ENCODE measurements at regions not wholly inside any gene's neighbourhood (a gene's known extent, or its start where the extent isn't known, plus 50 kb on each side); places are given as distances from the start of the nearest gene placed in this dataset.

DNA sequence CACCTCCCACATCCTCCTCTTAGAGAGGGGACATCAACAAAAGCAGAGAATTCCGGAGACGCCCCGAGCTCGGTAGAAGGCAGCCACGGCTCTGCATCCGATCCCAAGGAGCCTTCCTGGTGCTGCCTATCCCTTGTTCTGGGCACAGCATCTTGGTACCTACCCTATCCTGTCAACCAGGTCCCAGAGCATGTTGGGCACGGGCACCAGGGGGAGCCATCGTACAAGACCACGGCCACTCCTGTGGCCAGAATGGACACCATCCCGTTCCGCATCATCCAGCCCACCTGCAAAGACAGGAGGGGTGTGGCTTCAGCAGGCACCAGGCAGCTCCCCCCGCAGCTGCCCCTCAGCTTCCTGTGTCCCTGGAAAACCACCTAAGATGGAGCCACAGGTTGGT, 62.7 kb upstream of the ZNF354A start:
- TF ChIP-seq, protein P1, sequence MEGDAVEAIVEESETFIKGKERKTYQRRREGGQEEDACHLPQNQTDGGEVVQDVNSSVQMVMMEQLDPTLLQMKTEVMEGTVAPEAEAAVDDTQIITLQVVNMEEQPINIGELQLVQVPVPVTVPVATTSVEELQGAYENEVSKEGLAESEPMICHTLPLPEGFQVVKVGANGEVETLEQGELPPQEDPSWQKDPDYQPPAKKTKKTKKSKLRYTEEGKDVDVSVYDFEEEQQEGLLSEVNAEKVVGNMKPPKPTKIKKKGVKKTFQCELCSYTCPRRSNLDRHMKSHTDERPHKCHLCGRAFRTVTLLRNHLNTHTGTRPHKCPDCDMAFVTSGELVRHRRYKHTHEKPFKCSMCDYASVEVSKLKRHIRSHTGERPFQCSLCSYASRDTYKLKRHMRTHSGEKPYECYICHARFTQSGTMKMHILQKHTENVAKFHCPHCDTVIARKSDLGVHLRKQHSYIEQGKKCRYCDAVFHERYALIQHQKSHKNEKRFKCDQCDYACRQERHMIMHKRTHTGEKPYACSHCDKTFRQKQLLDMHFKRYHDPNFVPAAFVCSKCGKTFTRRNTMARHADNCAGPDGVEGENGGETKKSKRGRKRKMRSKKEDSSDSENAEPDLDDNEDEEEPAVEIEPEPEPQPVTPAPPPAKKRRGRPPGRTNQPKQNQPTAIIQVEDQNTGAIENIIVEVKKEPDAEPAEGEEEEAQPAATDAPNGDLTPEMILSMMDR (conservative IDR thresholded peaks at IDR 0.05; ENCODE audit: low read length), result peak; percentile 36
- TF ChIP-seq EZH2phosphoT487 (IDR thresholded peaks at IDR 0.05; ENCODE audit: borderline replicate concordance), result no peak

Data from Loucy (cell line).